ENCODE measurements at regions not wholly inside any gene's neighbourhood (a gene's known extent, or its start where the extent isn't known, plus 50 kb on each side); places are given as distances from the start of the nearest gene placed in this dataset.

GRCh38 chr2:219701847-219702634 lies 74.6 kb downstream of the SLC4A3 start:
- DNase-seq (ENCODE audit: low spot score) (no peak), ATAC-seq (peak; percentile 24; the same call in 1 of the 3 replicates), FAIRE-seq (no peak)
- H3K79me2 ChIP-seq (ENCODE audit: insufficient read depth, low read length), result no peaks in the 10 kb centered on the region
- intact Hi-C loops (cut with micrococcal nuclease; ENCODE audit: unreplicated experiment) (no loop called here), in situ Hi-C loops (cut with HindIII; ENCODE audit: extremely low pct_ligation_motif_present, low pct_unique_long_range_greater_than_20kb) (no loop called here)
- no TSS peak for BruUV-seq (replicated peaks)
- H3K9me3 ChIP-seq (ENCODE audit: low read length), result no peaks in the 10 kb centered on the region
- no peak overlapping the region for H3K4me3 ChIP-seq (replicated peaks in 1 of 3; ENCODE audit: insufficient read depth in 1 of 3, low read depth in 2 of 3, low read length in 3 of 3)
- 21% methylated on average over 8 of the region's 8 CpGs for WGBS (ENCODE audit: low lambda C conversion rate)
- TF ChIP-seq MEF2D (CRISPR knock-in tag; IDR thresholded peaks at IDR 0.05) (no peak), NAIF1 (CRISPR knock-in tag; IDR thresholded peaks at IDR 0.05; ENCODE audit: borderline replicate concordance) (no peak), SP4 (CRISPR knock-in tag; IDR thresholded peaks at IDR 0.05) (no peak)
- no peak overlapping the region for H3K27ac ChIP-seq (ENCODE audit: extremely low read length, insufficient read depth, low read length)
- H3K4me2 ChIP-seq (ENCODE audit: low read depth, low read length), result no peak overlapping the region
- peaks cover 3 to 30% of the 10 kb centered on the region in 2 experiments; a peak in 3 of 5 replicates for H3K27me3 ChIP-seq (ENCODE audit: control insufficient read depth in 1 of 2, insufficient read depth in 2 of 2, low read length in 2 of 2)
- H4K20me1 ChIP-seq (ENCODE audit: insufficient read depth, low read length), result no peaks in the 10 kb centered on the region
- no peak overlapping the region for H3K9ac ChIP-seq (ENCODE audit: insufficient read depth, low read depth, low read length)
- H2AFZ ChIP-seq (ENCODE audit: low read length), result no peak overlapping the region
- POLR2A ChIA-PET, result no interaction called here
- H3K4me1 ChIP-seq (ENCODE audit: insufficient read depth, low read length), result peaks cover 12% of the 10 kb centered on the region
- no peaks in the 10 kb centered on the region for H3K36me3 ChIP-seq (replicated peaks in 1 of 2; ENCODE audit: control insufficient read depth in 1 of 2, insufficient read depth in 2 of 2, low read length in 2 of 2)
- CTCF ChIA-PET (ENCODE audit: low intra/inter-chr PET ratio, low total read pairs), result no interaction called here

- Histone ChIP-seq H3K9me3 (ENCODE audit: low read length) (no peaks in the 10 kb centered on the region), H2AFZ (ENCODE audit: low read length) (no peak overlapping the region), H3K4me1 (ENCODE audit: insufficient read depth, low read length) (peaks cover 12% of the 10 kb centered on the region), H4K20me1 (ENCODE audit: insufficient read depth, low read length) (no peaks in the 10 kb centered on the region), H3K27ac (ENCODE audit: extremely low read length, insufficient read depth, low read length) (no peak overlapping the region), H3K36me3 (replicated peaks in 1 of 2; ENCODE audit: control insufficient read depth in 1 of 2, insufficient read depth in 2 of 2, low read length in 2 of 2) (no peaks in the 10 kb centered on the region), H3K4me2 (ENCODE audit: low read depth, low read length) (no peak overlapping the region), H3K27me3 (ENCODE audit: control insufficient read depth in 1 of 2, insufficient read depth in 2 of 2, low read length in 2 of 2) (peaks cover 3 to 27% of the 10 kb centered on the region in 2 experiments; a peak in 3 of 5 replicates), H3K9ac (ENCODE audit: insufficient read depth, low read depth, low read length) (no peak overlapping the region), H3K4me3 (replicated peaks in 1 of 3; ENCODE audit: insufficient read depth in 1 of 3, low read depth in 2 of 3, low read length in 3 of 3) (no peak overlapping the region), H3K79me2 (ENCODE audit: insufficient read depth, low read length) (no peaks in the 10 kb centered on the region)
- POLR2A ChIA-PET, result no interaction called here
- FAIRE-seq (no peak), DNase-seq (ENCODE audit: low spot score) (no peak), ATAC-seq (peak; percentile 34; the same call in 2 of the 3 replicates)
- BruUV-seq (replicated peaks), result no TSS peak
- intact Hi-C loops (cut with micrococcal nuclease; ENCODE audit: unreplicated experiment) (no loop called here), in situ Hi-C loops (cut with HindIII; ENCODE audit: extremely low pct_ligation_motif_present, low pct_unique_long_range_greater_than_20kb) (no loop called here)
- WGBS (ENCODE audit: low lambda C conversion rate), result 1% methylated on average over 7 of the region's 7 CpGs
- CTCF ChIA-PET (ENCODE audit: low intra/inter-chr PET ratio, low total read pairs), result no interaction called here
- TF ChIP-seq TFAP4 (IDR thresholded peaks at IDR 0.05; ENCODE audit: borderline replicate concordance, low read depth) (no peak), ZNF775 (CRISPR knock-in tag; IDR thresholded peaks at IDR 0.05; ENCODE audit: borderline replicate concordance) (no peak), HOXA7 (CRISPR knock-in tag; IDR thresholded peaks at IDR 0.05) (no peak), ZNF296 (CRISPR knock-in tag; conservative IDR thresholded peaks at IDR 0.05) (no peak), SMC3 (IDR thresholded peaks at IDR 0.05; ENCODE audit: low read length) (no peak), RXRA (CRISPR knock-in tag; IDR thresholded peaks at IDR 0.05) (0 out of 2 replicates have a peak, but pooled peaks have one; percentile 21), ZNF619 (CRISPR knock-in tag; IDR thresholded peaks at IDR 0.05) (no peak), ZNF556 (CRISPR knock-in tag; IDR thresholded peaks at IDR 0.05; ENCODE audit: borderline replicate concordance) (peak; percentile 43; the same call in 1 of the 2 replicates), MYPOP (CRISPR knock-in tag; IDR thresholded peaks at IDR 0.05) (no peak), MBD4 (IDR thresholded peaks at IDR 0.05; ENCODE audit: borderline replicate concordance, low read length) (no peak), FOXA3 (CRISPR knock-in tag; IDR thresholded peaks at IDR 0.05) (no peak), KLF6 (CRISPR knock-in tag; IDR thresholded peaks at IDR 0.05) (no peak), HNRNPLL (IDR thresholded peaks at IDR 0.05; ENCODE audit: low read depth, low read length, poor library complexity, severe bottlenecking) (no peak), KLF11 (CRISPR knock-in tag; IDR thresholded peaks at IDR 0.05) (no peak)
Observed at GRCh38 chr2:219702796-219703545, 75.5 kb downstream of the SLC4A3 start.
